Pancreas (tissue), 10 donors: ENCODE measurements at regions not wholly inside any gene's neighbourhood (a gene's known extent, or its start where the extent isn't known, plus 50 kb on each side); places are given as distances from the start of the nearest gene placed in this dataset.

ENCODE experiments used
- ATAC-seq, 4 donors: fragments of 200-7000 bp; cut with Tn5 transposase; one replicate each; pipeline versions ENCODE4 v1.8.0 to v1.9.1; 2020; ENCODE audit warnings: mild to moderate bottlenecking in 4 of 4, moderate library complexity in 4 of 4
- DNase-seq, 6 donors: peaks; one replicate each; pipeline ENCODE4 v3.0.0-alpha.2; 2020
- FAIRE-seq: peaks from 2 replicates; lab custom pipeline; 2012; peaks lifted over from hg19 to GRCh38; lab: Jason Lieb, UNC
- H3K27ac ChIP-seq, 4 donors: fragments of 200-600 bp; sonication (generic); 1 replicate in 3 of 4; 2 replicates in 1 of 4; pipeline versions ENCODE4 v1.5.0 to v1.8.0; 2020
- H3K27me3 ChIP-seq, 4 donors: fragments of 200-600 bp; one replicate each; pipeline ENCODE4 v1.8.0; 2021
- H3K36me3 ChIP-seq, 3 donors: fragments of 200-600 bp; sonication (generic) in 1 of 3; one replicate each; pipeline versions ENCODE4 v1.5.0 to v1.8.0; 2020 to 2021
- H3K4me1 ChIP-seq, 3 donors: fragments of 200-600 bp; one replicate each; pipeline ENCODE4 v1.8.0; 2021
- H3K4me3 ChIP-seq, 4 donors: fragments of 200-600 bp; sonication (generic) in 2 of 4; one replicate each; pipeline versions ENCODE4 v1.5.0 to v1.8.0; 2020 to 2021
- H3K9me3 ChIP-seq, 4 donors: fragments of 200-600 bp; one replicate each; pipeline ENCODE4 v1.8.0; 2021
- CTCF ChIP-seq, 4 donors: fragments of 200-600 bp; sonication (generic) in 3 of 4; IDR thresholded peaks; one replicate each; pipeline versions ENCODE4 v1.5.0 to v1.8.0; 2021; ENCODE audit warnings: antibody characterized with exemption in 4 of 4
- WGBS, 2 donors: extraction: QIAGEN DNeasy Blood & Tissue Kit; methylation state at CpG; one replicate each; pipeline ENCODE4 v1.1.7; 2013; 5-methylcytosine and 5-hydroxymethylcytosine counted together
- intact Hi-C, 3 donors: fragments of 100-400 bp; cut with DNase I; formaldehyde crosslinking; loops; one replicate each; pipeline versions ENCODE4 v1.11.1 to v1.14.2; 2022
- donor health status: healthy with polysubstance abuse.
- donor health status: DM: no; HTN: no; CAD: no; lungs with moderate emphysema.
- donor health status: DM: no; HTN: no; CAD: no.
- donor health status: control.
- donor health status: control.
- donor health status: Bipolar disorder and iron deficiency.
- donor health status: DM: yes; HTN: yes; CAD: no.
- donor health status: DM: no; HTN: no; CAD: no.
- donor health status: DM: no; HTN: no; CAD: no.
- donor health status: DM: yes; HTN: yes; CAD: no.

GRCh38 chr4:14559646-14560045, 442.6 kb upstream of the CPEB2 start:
- Histone ChIP-seq H3K27me3 (no peaks in the 10 kb centered on the region), H3K4me1 (no peaks in the 10 kb centered on the region), H3K27ac (no peak overlapping the region), H3K4me3 (no peak overlapping the region), H3K9me3 (no peaks in the 10 kb centered on the region), H3K36me3 (no peaks in the 10 kb centered on the region)
- intact Hi-C loops: no loop called here
- 87% methylated on average over 2 of the region's 2 CpGs for WGBS, 2 donors
- TF ChIP-seq CTCF (IDR thresholded peaks at IDR 0.05): no peak
- ATAC-seq (no peak), FAIRE-seq (no peak), DNase-seq (no peak)

- H3K4me1 ChIP-seq: no peaks in the 10 kb centered on the region
These were observed 441.7 kb upstream of the CPEB2 start for GRCh38 chr4:14560577-14560976.

GRCh38 chr4:14562901-14563300, 439.4 kb upstream of the CPEB2 start:
- Histone ChIP-seq H3K4me3 (no peak overlapping the region), H3K9me3 (no peaks in the 10 kb centered on the region), H3K4me1 (no peaks in the 10 kb centered on the region), H3K27ac (no peak overlapping the region), H3K36me3 (no peaks in the 10 kb centered on the region), H3K27me3 (no peaks in the 10 kb centered on the region)
- ATAC-seq (no peak), DNase-seq (no peak), FAIRE-seq (no peak)
- no peak for TF ChIP-seq CTCF (IDR thresholded peaks at IDR 0.05)
- 60 to 68% methylated on average over 3 of the region's 3 CpGs for WGBS, 2 donors
- intact Hi-C loops: no loop called here

More at GRCh38 chr4:14560577-14560976, 441.7 kb upstream of the CPEB2 start:
- DNase-seq: no peak
- 68 to 80% methylated on average over 1 of the region's 1 CpG for WGBS, 2 donors
- H3K4me3 ChIP-seq: no peak overlapping the region
- no peak for TF ChIP-seq CTCF (IDR thresholded peaks at IDR 0.05)
- no peak for FAIRE-seq
- H3K9me3 ChIP-seq: no peaks in the 10 kb centered on the region
- no peaks in the 10 kb centered on the region for H3K36me3 ChIP-seq
- H3K27ac ChIP-seq: no peak overlapping the region
- H3K27me3 ChIP-seq: no peaks in the 10 kb centered on the region
- ATAC-seq: no peak
- intact Hi-C loops: no loop called here

GRCh38 chr4:14564281-14564680, 438.0 kb upstream of the CPEB2 start:
- ATAC-seq: no peak
- Histone ChIP-seq H3K27ac (no peak overlapping the region), H3K9me3 (no peaks in the 10 kb centered on the region), H3K4me1 (no peaks in the 10 kb centered on the region), H3K4me3 (no peak overlapping the region), H3K36me3 (no peaks in the 10 kb centered on the region), H3K27me3 (no peaks in the 10 kb centered on the region)
- TF ChIP-seq CTCF (IDR thresholded peaks at IDR 0.05): no peak
- no peak for DNase-seq
- intact Hi-C loops: no loop called here
- FAIRE-seq: no peak
- WGBS, 2 donors: 82 to 88% methylated on average over 4 of the region's 4 CpGs

- FAIRE-seq (no peak), DNase-seq (no peak), ATAC-seq (no peak)
- Histone ChIP-seq H3K4me3 (no peak overlapping the region), H3K27me3 (no peaks in the 10 kb centered on the region), H3K27ac (no peak overlapping the region), H3K9me3 (no peaks in the 10 kb centered on the region), H3K36me3 (no peaks in the 10 kb centered on the region), H3K4me1 (no peaks in the 10 kb centered on the region)
- intact Hi-C loops: no loop called here
- TF ChIP-seq CTCF (IDR thresholded peaks at IDR 0.05): no peak
These were observed 435.8 kb upstream of the CPEB2 start for GRCh38 chr4:14566518-14566917.
